ENCODE measurements at regions not wholly inside any gene's neighbourhood (a gene's known extent, or its start where the extent isn't known, plus 50 kb on each side); places are given as distances from the start of the nearest gene placed in this dataset.
A peak's percentile ranks its signal among the peaks of the same experiment; 100 is the strongest.
"Not testable (repeated sequence)": the region's sequence is repeated elsewhere in the genome, so short reads cannot be mapped to it uniquely, and the experiment has no call there.

DNA sequence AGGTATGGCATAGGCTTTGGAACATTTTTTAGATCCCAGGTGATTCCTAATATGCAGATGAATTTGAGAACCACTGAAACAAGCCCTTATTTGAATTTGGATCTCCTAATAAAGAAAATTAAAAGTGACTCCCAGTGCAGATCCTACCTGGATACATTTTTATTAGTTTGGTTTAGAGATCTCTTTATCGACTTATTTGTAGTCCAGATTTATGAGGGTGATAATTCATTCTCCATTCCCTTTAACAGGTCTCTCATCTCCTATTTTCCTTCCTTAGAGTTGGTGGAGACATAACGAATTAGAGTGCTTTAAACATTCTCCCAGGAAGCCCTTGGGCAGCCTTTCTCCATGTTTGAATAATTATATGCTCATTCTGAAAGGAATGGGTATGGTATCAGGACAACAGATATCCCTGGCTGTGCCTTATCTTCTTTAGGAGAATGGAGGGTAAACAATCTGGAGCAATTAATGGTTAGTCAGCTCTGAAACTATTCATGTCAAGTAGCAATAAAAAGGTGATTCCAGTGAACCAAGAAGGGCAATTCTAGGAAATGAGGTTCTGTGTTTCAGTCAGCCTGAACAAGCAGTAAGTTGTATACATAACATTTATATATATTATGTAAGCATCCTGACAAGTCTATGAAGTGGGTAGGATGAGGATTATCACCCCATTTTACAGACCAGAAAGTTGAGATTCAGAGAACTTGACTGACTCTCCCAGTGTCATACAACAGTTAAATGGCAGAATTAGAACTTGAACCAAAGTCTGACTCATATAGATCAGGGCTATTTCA is 53.9 kb upstream of the RCE1 start:
- intact Hi-C loops (cut with DNase I, micrococcal nuclease), result no loop called here
- ATAC-seq (peak; percentile 84), DNase-seq (no peak)

DNA sequence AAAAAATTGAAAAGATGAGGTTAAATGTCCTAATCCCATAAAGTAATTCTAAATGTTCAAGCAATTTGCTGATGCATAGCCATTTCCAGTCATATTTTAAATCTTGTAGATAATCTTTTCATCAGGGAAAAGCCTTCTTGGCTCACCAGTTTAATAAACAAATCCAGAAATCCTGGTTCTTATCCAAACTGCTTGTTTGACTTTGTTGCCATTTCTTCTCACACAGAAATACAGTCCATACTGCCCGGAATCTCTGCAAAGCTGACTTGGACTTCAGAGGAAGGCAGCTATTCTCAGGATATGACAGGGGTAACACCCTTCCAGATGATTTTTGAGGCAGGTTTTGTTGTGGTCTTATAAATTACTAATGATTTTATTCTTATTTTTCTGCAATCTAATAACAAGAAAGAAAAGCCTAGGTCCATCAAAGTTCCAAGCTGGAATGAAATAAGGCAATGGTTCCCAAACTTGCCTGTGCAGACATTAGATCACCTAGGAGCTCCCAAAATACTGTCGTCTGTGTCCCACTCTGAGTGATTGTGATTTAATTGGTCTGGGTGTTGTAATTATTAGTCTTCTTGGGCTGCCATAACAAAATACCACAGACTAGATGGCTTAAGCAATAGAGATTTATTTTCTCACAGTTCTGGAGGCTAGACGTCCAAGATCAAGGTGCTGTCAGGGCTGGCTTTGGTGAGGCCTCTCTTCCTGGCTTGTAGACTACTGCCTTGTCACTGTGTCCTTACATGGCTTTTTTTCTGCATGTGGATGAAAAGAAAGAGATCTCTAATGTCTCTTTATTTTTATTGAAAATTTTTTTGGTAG is 55.1 kb upstream of the RCE1 start:
- DNase-seq (no peak), ATAC-seq (no peak)
- intact Hi-C loops (cut with DNase I, micrococcal nuclease), result no loop called here

DNA sequence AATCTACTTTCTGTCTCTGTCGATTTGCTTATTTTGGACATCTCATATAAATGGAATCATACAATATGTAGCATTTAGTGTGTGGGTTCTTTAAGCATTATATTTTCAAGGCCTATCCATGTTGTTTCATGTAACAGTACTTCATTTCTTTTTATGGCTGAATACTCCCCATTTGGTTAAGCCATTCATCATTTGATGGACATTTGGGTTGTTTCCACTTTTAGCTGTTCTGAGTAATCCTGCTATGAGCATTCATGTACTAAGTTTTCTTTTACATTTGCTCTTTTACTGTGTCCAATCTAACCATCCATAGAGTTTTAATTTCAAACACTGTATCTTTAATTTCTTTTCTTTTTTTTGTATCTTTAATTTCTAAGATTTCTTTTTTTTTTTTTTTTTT is 55.6 kb upstream of the SPTBN2 start:
- no peak for ATAC-seq
- intact Hi-C loops (cut with DNase I, micrococcal nuclease), result no loop called here
- no peak for DNase-seq

DNA sequence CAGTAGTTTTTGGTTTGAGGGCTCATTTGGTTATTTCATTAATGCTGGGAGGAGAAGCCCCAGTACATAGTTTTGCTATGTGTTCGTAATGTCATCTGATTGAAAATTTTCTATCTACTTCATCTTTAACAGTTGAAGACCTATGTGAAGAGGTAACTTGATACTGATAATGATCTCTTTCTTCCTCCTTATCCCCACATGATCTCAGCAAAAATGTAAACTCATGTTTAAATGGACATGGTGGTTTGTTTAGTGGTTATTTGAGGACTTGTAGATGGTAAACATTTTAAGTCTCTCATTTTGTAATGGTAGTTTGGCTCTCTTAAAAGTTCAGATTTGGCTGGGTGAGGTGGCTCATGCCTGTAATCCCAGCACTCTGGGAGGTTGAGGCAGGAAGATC is 53.7 kb upstream of the SPTBN2 start:
- intact Hi-C loops (cut with DNase I, micrococcal nuclease), result no loop called here
- DNase-seq, result no peak
- ATAC-seq, result no peak

DNA sequence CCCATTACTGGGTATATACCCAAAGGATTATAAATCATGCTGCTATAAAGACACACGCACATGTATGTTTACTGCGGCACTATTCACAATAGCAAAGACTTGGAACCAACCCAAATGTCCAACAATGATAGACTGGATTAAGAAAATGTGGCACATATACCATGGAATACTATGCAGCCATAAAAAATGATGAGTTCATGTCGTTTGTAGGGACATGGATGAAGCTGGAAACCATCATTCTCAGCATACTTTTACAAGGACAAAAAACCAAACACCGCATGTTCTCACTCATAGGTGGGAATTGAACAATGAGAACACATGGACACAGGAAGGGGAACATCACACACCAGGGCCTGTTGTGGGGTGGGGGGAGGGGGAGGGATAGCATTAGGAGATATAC is 50.6 kb upstream of the SPTBN2 start:
- ATAC-seq; intact Hi-C loops (cut with DNase I, micrococcal nuclease): not testable (repeated sequence)

More for the DNA sequence above, 50.6 kb upstream of the SPTBN2 start:
- DNase-seq, result not testable (repeated sequence)

Measured in left colon (tissue), 2 donors.